GM23338 (cell line): ENCODE measurements at regions not wholly inside any gene's neighbourhood (a gene's known extent, or its start where the extent isn't known, plus 50 kb on each side); places are given as distances from the start of the nearest gene placed in this dataset.

Experiments
- CREB1 ChIP-seq: fragments of 250-450 bp; sonication (Bioruptor Pico); IDR thresholded peaks from 2 replicates; pipeline ENCODE4 v1.5.0; 2020; ENCODE audit warnings: low read depth, mild to moderate bottlenecking, moderate library complexity
- CTCF ChIP-seq, 2 experiments: fragments of 200-600 bp in 1 of 2; sonication (generic) in 1 of 2; conservative IDR thresholded peaks; 2 replicates each; pipeline versions ENCODE4 v1.5.1 to v1.6.1; 2016 to 2017; ENCODE audit warnings: antibody characterized with exemption in 2 of 2, low read depth in 2 of 2, mild to moderate bottlenecking in 2 of 2, moderate library complexity in 1 of 2
- EZH2 ChIP-seq: fragments of 200-600 bp; sonication (generic); IDR thresholded peaks from one replicate; pipeline ENCODE4 v1.8.0; 2017; ENCODE audit warnings: antibody characterized with exemption, mild to moderate bottlenecking, low read depth; ENCODE audit not compliant: unreplicated experiment
- EZH2phosphoT487 ChIP-seq: fragments of 200-600 bp; sonication (generic); IDR thresholded peaks from one replicate; pipeline ENCODE4 v1.8.1; 2018; ENCODE audit warnings: antibody characterized with exemption; ENCODE audit not compliant: unreplicated experiment
- JUNB ChIP-seq: IDR thresholded peaks from one replicate; pipeline ENCODE4 v1.6.1; 2016; ENCODE audit warnings: antibody characterized with exemption; ENCODE audit not compliant: unreplicated experiment
- POLR2AphosphoS5 ChIP-seq: IDR thresholded peaks from 2 replicates; pipeline ENCODE4 v1.6.1; 2016; ENCODE audit warnings: antibody characterized with exemption, low read depth
- ZNF331 ChIP-seq: fragments of 250-450 bp; sonication (Bioruptor Pico); IDR thresholded peaks from 2 replicates; pipeline ENCODE4 v1.5.0; 2020; ENCODE audit warnings: low read depth, mild to moderate bottlenecking, moderate library complexity
- TF ChIP-seq, protein P1 (sequence below): IDR thresholded peaks from one replicate; pipeline ENCODE4 v1.6.1; 2018; ENCODE audit warnings: antibody characterized with exemption; ENCODE audit not compliant: unreplicated experiment
- TF ChIP-seq, protein P2 (sequence below): fragments of 250-450 bp; sonication (Bioruptor Pico); IDR thresholded peaks from 2 replicates; pipeline ENCODE4 v1.5.0; 2020; ENCODE audit warnings: mild to moderate bottlenecking, moderate library complexity

GRCh38 chrX:76538860-76539259 is 111.3 kb downstream of the MAGEE1 start:
- TF ChIP-seq CTCF (conservative IDR thresholded peaks at IDR 0.05; ENCODE audit: low read depth in 2 of 2) (peak; percentile 50 to 54), EZH2 (no peak), CREB1 (CRISPR knock-in tag) (no peak), EZH2phosphoT487 (no peak), JUNB (no peak), POLR2AphosphoS5 (no peak), ZNF331 (CRISPR knock-in tag) (no peak)
- TF ChIP-seq, protein P1, sequence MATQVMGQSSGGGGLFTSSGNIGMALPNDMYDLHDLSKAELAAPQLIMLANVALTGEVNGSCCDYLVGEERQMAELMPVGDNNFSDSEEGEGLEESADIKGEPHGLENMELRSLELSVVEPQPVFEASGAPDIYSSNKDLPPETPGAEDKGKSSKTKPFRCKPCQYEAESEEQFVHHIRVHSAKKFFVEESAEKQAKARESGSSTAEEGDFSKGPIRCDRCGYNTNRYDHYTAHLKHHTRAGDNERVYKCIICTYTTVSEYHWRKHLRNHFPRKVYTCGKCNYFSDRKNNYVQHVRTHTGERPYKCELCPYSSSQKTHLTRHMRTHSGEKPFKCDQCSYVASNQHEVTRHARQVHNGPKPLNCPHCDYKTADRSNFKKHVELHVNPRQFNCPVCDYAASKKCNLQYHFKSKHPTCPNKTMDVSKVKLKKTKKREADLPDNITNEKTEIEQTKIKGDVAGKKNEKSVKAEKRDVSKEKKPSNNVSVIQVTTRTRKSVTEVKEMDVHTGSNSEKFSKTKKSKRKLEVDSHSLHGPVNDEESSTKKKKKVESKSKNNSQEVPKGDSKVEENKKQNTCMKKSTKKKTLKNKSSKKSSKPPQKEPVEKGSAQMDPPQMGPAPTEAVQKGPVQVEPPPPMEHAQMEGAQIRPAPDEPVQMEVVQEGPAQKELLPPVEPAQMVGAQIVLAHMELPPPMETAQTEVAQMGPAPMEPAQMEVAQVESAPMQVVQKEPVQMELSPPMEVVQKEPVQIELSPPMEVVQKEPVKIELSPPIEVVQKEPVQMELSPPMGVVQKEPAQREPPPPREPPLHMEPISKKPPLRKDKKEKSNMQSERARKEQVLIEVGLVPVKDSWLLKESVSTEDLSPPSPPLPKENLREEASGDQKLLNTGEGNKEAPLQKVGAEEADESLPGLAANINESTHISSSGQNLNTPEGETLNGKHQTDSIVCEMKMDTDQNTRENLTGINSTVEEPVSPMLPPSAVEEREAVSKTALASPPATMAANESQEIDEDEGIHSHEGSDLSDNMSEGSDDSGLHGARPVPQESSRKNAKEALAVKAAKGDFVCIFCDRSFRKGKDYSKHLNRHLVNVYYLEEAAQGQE, result no peak
- TF ChIP-seq, protein P2, sequence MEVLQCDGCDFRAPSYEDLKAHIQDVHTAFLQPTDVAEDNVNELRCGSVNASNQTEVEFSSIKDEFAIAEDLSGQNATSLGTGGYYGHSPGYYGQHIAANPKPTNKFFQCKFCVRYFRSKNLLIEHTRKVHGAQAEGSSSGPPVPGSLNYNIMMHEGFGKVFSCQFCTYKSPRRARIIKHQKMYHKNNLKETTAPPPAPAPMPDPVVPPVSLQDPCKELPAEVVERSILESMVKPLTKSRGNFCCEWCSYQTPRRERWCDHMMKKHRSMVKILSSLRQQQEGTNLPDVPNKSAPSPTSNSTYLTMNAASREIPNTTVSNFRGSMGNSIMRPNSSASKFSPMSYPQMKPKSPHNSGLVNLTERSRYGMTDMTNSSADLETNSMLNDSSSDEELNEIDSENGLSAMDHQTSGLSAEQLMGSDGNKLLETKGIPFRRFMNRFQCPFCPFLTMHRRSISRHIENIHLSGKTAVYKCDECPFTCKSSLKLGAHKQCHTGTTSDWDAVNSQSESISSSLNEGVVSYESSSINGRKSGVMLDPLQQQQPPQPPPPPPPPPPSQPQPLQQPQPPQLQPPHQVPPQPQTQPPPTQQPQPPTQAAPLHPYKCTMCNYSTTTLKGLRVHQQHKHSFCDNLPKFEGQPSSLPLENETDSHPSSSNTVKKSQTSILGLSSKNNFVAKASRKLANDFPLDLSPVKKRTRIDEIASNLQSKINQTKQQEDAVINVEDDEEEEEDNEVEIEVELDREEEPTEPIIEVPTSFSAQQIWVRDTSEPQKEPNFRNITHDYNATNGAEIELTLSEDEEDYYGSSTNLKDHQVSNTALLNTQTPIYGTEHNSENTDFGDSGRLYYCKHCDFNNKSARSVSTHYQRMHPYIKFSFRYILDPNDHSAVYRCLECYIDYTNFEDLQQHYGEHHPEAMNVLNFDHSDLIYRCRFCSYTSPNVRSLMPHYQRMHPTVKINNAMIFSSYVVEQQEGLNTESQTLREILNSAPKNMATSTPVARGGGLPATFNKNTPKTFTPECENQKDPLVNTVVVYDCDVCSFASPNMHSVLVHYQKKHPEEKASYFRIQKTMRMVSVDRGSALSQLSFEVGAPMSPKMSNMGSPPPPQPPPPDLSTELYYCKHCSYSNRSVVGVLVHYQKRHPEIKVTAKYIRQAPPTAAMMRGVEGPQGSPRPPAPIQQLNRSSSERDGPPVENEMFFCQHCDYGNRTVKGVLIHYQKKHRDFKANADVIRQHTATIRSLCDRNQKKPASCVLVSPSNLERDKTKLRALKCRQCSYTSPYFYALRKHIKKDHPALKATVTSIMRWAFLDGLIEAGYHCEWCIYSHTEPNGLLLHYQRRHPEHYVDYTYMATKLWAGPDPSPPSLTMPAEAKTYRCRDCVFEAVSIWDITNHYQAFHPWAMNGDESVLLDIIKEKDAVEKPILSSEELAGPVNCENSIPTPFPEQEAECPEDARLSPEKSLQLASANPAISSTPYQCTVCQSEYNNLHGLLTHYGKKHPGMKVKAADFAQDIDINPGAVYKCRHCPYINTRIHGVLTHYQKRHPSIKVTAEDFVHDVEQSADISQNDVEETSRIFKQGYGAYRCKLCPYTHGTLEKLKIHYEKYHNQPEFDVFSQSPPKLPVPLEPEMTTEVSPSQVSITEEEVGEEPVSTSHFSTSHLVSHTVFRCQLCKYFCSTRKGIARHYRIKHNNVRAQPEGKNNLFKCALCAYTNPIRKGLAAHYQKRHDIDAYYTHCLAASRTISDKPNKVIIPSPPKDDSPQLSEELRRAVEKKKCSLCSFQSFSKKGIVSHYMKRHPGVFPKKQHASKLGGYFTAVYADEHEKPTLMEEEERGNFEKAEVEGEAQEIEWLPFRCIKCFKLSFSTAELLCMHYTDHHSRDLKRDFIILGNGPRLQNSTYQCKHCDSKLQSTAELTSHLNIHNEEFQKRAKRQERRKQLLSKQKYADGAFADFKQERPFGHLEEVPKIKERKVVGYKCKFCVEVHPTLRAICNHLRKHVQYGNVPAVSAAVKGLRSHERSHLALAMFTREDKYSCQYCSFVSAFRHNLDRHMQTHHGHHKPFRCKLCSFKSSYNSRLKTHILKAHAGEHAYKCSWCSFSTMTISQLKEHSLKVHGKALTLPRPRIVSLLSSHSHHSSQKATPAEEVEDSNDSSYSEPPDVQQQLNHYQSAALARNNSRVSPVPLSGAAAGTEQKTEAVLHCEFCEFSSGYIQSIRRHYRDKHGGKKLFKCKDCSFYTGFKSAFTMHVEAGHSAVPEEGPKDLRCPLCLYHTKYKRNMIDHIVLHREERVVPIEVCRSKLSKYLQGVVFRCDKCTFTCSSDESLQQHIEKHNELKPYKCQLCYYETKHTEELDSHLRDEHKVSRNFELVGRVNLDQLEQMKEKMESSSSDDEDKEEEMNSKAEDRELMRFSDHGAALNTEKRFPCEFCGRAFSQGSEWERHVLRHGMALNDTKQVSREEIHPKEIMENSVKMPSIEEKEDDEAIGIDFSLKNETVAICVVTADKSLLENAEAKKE, result no peak
